Tibial nerve (tissue), 4 donors: ENCODE measurements at regions not wholly inside any gene's neighbourhood (a gene's known extent, or its start where the extent isn't known, plus 50 kb on each side); places are given as distances from the start of the nearest gene placed in this dataset.

Source experiments
- DNase-seq, 2 donors: peaks; one replicate each; pipeline ENCODE4 v3.0.0-alpha.2; 2019; ENCODE audit warnings: low spot score in 2 of 2
- H3K27ac ChIP-seq, 4 donors: fragments of 200-600 bp; sonication (generic) in 3 of 4; one replicate each; pipeline ENCODE4 v1.5.1; 2017 to 2019; ENCODE audit warnings: mild to moderate bottlenecking in 1 of 4
- H3K27me3 ChIP-seq, 2 donors: fragments of 200-600 bp; sonication (generic) in 1 of 2; one replicate each; pipeline versions ENCODE4 v1.5.1 to v1.6.0; 2017 to 2019
- H3K36me3 ChIP-seq, 3 donors: fragments of 200-600 bp; sonication (generic); one replicate each; pipeline ENCODE4 v1.5.1; 2018 to 2019
- H3K4me1 ChIP-seq, 4 donors: fragments of 200-600 bp; sonication (generic) in 3 of 4; one replicate each; pipeline ENCODE4 v1.5.1; 2017 to 2019
- H3K4me3 ChIP-seq, 4 donors: fragments of 200-600 bp; sonication (generic) in 3 of 4; one replicate each; pipeline ENCODE4 v1.5.1; 2017 to 2019; ENCODE audit warnings: mild to moderate bottlenecking in 1 of 4, moderate library complexity in 1 of 4
- H3K9me3 ChIP-seq, 4 donors: fragments of 200-600 bp; sonication (generic) in 3 of 4; one replicate each; pipeline ENCODE4 v1.5.1; 2017 to 2019
- EP300 ChIP-seq, 2 donors: sonication (generic); formaldehyde crosslinking; IDR thresholded peaks; one replicate each; pipeline ENCODE4 v1.6.1; 2017; ENCODE audit warnings: antibody characterized with exemption in 2 of 2, mild to moderate bottlenecking in 1 of 2
- POLR2A ChIP-seq, 2 donors: fragments of 450-650 bp; IDR thresholded peaks; one replicate each; pipeline ENCODE4 v1.6.1; 2017; ENCODE audit warnings: antibody characterized with exemption in 2 of 2, mild to moderate bottlenecking in 2 of 2, moderate library complexity in 2 of 2
- WGBS, 2 donors: methylation state at CpG; one replicate each; pipeline ENCODE4 v1.1.5; 2018; 5-methylcytosine and 5-hydroxymethylcytosine counted together
- TF ChIP-seq, protein P1 (sequence below), 5 experiments: fragments of 200-600 bp in 3 of 5; fragments of 450-650 bp in 2 of 5; sonication (generic) in 3 of 5; IDR thresholded peaks; one replicate each; pipeline ENCODE4 v1.5.1; 2016 to 2019; ENCODE audit warnings: antibody characterized with exemption in 5 of 5, mild to moderate bottlenecking in 3 of 5, moderate library complexity in 2 of 5

DNA sequence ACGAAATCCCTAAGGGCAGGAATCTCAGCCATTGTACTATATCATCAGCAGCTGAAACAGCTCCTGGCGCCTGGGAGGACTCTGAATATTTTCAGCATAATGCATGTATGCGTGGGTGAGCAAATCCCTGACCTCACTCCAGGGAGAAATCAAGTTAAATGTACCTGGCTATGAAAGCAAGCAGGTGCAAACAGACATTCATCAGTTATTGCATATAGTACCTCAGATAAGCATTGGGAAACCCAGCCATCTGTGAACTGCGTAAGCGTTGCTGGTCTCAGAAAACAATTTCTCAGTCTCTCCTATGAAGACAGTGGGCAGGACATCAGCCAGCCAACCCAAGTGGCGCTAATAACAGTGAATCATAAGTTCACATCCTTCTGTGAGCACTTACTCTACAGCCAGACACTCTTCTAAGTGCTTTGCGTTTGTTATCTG lies 622.6 kb downstream of the EPM2A start:
- Histone ChIP-seq H3K27ac (no peak overlapping the region), H3K36me3 (no peaks in the 10 kb centered on the region), H3K27me3 (no peaks in the 10 kb centered on the region), H3K4me3 (no peak overlapping the region), H3K4me1 (no peaks in the 10 kb centered on the region), H3K9me3 (no peaks in the 10 kb centered on the region)
- WGBS, 2 donors: 78% methylated on average over 7 of the region's 7 CpGs
- DNase-seq: no peak
- TF ChIP-seq EP300 (IDR thresholded peaks at IDR 0.05): no peak
- no peak for TF ChIP-seq POLR2A (IDR thresholded peaks at IDR 0.05)
- TF ChIP-seq, protein P1, sequence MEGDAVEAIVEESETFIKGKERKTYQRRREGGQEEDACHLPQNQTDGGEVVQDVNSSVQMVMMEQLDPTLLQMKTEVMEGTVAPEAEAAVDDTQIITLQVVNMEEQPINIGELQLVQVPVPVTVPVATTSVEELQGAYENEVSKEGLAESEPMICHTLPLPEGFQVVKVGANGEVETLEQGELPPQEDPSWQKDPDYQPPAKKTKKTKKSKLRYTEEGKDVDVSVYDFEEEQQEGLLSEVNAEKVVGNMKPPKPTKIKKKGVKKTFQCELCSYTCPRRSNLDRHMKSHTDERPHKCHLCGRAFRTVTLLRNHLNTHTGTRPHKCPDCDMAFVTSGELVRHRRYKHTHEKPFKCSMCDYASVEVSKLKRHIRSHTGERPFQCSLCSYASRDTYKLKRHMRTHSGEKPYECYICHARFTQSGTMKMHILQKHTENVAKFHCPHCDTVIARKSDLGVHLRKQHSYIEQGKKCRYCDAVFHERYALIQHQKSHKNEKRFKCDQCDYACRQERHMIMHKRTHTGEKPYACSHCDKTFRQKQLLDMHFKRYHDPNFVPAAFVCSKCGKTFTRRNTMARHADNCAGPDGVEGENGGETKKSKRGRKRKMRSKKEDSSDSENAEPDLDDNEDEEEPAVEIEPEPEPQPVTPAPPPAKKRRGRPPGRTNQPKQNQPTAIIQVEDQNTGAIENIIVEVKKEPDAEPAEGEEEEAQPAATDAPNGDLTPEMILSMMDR (IDR thresholded peaks at IDR 0.05): no peak

DNA sequence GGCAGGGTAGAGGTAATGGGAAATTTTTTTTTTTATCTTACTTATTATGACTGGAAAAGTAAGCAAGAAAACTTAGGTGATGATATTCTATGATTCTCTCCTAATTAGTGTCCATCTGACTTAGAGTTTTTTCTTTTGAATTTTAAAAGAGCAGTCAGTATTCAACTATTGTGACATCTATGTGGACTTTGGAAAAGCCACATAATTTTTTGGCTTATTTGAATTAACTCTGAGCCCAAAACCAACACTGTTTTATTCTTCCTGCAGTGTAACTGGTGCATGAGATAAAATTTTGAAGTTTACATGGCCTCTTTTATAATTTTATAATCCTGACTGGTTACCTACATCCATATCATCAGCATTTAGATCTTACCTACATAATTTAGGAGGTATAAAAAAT lies 619.7 kb downstream of the EPM2A start:
- Histone ChIP-seq H3K4me1 (no peaks in the 10 kb centered on the region), H3K36me3 (no peaks in the 10 kb centered on the region), H3K27me3 (no peaks in the 10 kb centered on the region), H3K9me3 (no peaks in the 10 kb centered on the region), H3K4me3 (no peak overlapping the region), H3K27ac (no peak overlapping the region)
- no peak for DNase-seq
- TF ChIP-seq, protein P1 (IDR thresholded peaks at IDR 0.05): no peak
- TF ChIP-seq POLR2A (IDR thresholded peaks at IDR 0.05): no peak
- no peak for TF ChIP-seq EP300 (IDR thresholded peaks at IDR 0.05)

DNA sequence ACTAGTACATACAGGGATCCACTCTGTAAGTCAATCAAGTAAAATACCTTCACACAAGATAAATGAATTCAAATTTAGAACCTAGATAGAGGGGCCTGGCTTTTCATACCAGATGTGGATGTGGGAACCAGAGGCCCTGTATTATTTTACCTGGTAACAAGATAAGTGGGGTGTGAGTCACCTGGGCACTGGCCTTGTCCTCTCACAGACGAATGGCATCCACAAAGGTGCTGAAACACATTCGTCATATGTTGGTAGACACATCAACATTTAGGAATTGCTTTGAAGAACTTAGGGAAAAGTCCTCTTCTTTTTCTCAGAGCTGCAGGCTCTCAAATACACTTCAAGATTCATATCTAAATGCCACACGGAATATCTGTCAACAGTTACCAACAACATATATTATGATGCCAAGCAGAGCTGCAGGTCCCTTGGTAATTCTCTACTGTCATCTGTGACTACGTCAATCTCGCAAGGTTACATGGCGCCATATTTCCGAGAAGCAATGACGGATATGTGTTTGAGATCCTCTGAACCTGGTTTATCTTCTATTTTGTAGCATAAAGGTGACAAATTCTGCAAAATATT lies 618.6 kb downstream of the EPM2A start:
- 92 to 94% methylated on average over 8 of the region's 8 CpGs for WGBS, 2 donors
- no peaks in the 10 kb centered on the region for H3K4me1 ChIP-seq
- H3K27ac ChIP-seq: no peak overlapping the region
- no peak for DNase-seq
- H3K27me3 ChIP-seq: no peaks in the 10 kb centered on the region
- H3K36me3 ChIP-seq: no peaks in the 10 kb centered on the region
- TF ChIP-seq POLR2A (IDR thresholded peaks at IDR 0.05): no peak
- TF ChIP-seq EP300 (IDR thresholded peaks at IDR 0.05): no peak
- TF ChIP-seq, protein P1 (IDR thresholded peaks at IDR 0.05): no peak
- no peak overlapping the region for H3K4me3 ChIP-seq
- no peaks in the 10 kb centered on the region for H3K9me3 ChIP-seq

DNA sequence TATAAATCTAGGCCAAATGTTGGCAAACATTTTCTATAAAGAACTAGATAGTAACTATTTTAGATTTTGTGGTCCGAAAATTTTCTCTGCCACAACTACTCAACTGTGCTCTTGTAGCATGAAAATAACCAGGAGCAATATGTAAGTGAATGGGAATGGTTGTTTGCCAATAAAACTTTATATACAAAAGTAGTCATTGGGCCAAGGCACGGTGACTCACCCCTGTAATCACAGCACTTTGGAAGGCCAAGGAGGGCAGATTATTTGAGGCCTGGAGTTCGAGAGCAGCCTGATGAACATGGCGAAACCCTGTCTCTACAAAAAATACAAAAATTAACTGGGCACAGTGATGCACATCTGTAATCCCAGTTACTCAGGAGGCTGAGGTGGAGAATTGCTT lies 617.1 kb downstream of the EPM2A start:
- TF ChIP-seq EP300 (IDR thresholded peaks at IDR 0.05) (no peak), POLR2A (IDR thresholded peaks at IDR 0.05) (no peak)
- TF ChIP-seq, protein P1 (IDR thresholded peaks at IDR 0.05): no peak
- no peaks in the 10 kb centered on the region for H3K27me3 ChIP-seq
- no peak overlapping the region for H3K27ac ChIP-seq
- peaks cover 0 to 4% (median 0%) of the 10 kb centered on the region in 4 donors for H3K9me3 ChIP-seq
- H3K36me3 ChIP-seq: no peaks in the 10 kb centered on the region
- H3K4me3 ChIP-seq: no peak overlapping the region
- H3K4me1 ChIP-seq: no peaks in the 10 kb centered on the region
- DNase-seq: no peak
- WGBS, 2 donors: 87 to 89% methylated on average over 4 of the region's 4 CpGs

DNA sequence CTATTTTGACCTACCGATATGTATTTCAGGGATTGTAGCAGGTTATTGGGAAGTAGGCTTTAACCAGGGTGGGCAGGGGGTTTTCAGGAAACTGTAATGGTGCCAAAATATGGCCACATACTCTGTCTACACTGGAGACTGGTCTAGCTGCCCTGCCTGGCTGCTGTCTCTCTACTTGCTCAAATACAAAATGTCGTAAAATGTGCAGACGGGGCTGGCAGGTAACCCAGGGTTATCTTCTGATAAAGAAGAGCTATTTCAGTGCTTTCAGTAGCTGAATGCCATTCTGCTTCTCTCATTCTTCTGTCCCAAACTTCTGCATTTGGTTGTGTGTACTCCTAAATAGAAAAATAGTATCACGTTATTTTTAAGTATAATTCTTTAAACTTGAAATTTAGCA lies 616.2 kb downstream of the EPM2A start:
- peaks cover 0 to 4% (median 0%) of the 10 kb centered on the region in 4 donors for H3K9me3 ChIP-seq
- no peak for TF ChIP-seq EP300 (IDR thresholded peaks at IDR 0.05)
- TF ChIP-seq, protein P1 (IDR thresholded peaks at IDR 0.05): no peak
- no peak for TF ChIP-seq POLR2A (IDR thresholded peaks at IDR 0.05)
- no peak overlapping the region for H3K27ac ChIP-seq
- DNase-seq: no peak
- H3K27me3 ChIP-seq: no peaks in the 10 kb centered on the region
- no peaks in the 10 kb centered on the region for H3K4me1 ChIP-seq
- no peaks in the 10 kb centered on the region for H3K36me3 ChIP-seq
- 91 to 95% methylated on average over 4 of the region's 4 CpGs for WGBS, 2 donors
- H3K4me3 ChIP-seq: no peak overlapping the region
